Prostate gland (tissue), 2 donors: ENCODE measurements at regions not wholly inside any gene's neighbourhood (a gene's known extent, or its start where the extent isn't known, plus 50 kb on each side); places are given as distances from the start of the nearest gene placed in this dataset.

Experiments used
- POLR2A ChIP-seq: fragments of 450-650 bp; IDR thresholded peaks from one replicate; pipeline ENCODE4 v1.6.1; 2016; ENCODE audit warnings: antibody characterized with exemption, mild to moderate bottlenecking
- POLR2AphosphoS5 ChIP-seq: sonication (generic); formaldehyde crosslinking; IDR thresholded peaks from one replicate; pipeline ENCODE4 v1.6.1; 2017; ENCODE audit warnings: antibody characterized with exemption
- TF ChIP-seq, protein P1 (sequence below), 4 experiments: fragments of 200-600 bp in 2 of 4; fragments of 450-650 bp in 2 of 4; sonication (generic) in 2 of 4; IDR thresholded peaks; 1 replicate in 3 of 4; 2 replicates in 1 of 4; pipeline ENCODE4 v1.5.1; 2016 to 2019; ENCODE audit warnings: antibody characterized with exemption in 4 of 4, mild to moderate bottlenecking in 2 of 4, moderate library complexity in 2 of 4

DNA sequence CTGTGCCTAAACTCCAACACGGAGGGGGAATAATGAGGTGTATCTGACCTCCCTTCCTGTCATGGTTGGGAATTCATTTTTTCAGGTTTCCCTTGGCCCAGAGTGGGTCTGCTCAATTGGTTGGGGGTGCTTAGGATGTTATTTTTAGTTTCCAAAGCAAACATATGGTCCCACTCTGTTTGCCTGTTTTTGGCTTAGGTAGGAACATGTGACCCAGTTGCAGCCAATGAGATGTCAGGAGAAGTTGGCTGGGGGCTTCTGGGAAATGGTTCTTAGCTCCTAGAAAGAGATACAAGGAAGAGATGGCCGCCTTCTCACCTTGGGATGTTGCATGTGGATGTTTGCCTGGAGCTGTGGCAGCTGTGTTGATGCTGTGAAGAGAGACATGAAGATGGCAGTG lies 147.9 kb upstream of the RFLNA start:
- TF ChIP-seq, protein P1, sequence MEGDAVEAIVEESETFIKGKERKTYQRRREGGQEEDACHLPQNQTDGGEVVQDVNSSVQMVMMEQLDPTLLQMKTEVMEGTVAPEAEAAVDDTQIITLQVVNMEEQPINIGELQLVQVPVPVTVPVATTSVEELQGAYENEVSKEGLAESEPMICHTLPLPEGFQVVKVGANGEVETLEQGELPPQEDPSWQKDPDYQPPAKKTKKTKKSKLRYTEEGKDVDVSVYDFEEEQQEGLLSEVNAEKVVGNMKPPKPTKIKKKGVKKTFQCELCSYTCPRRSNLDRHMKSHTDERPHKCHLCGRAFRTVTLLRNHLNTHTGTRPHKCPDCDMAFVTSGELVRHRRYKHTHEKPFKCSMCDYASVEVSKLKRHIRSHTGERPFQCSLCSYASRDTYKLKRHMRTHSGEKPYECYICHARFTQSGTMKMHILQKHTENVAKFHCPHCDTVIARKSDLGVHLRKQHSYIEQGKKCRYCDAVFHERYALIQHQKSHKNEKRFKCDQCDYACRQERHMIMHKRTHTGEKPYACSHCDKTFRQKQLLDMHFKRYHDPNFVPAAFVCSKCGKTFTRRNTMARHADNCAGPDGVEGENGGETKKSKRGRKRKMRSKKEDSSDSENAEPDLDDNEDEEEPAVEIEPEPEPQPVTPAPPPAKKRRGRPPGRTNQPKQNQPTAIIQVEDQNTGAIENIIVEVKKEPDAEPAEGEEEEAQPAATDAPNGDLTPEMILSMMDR (IDR thresholded peaks at IDR 0.05) = no peak
- no peak for TF ChIP-seq POLR2AphosphoS5
- TF ChIP-seq POLR2A = no peak
